Mucosa of stomach (tissue), 1 donor: ENCODE measurements at regions not wholly inside any gene's neighbourhood (a gene's known extent, or its start where the extent isn't known, plus 50 kb on each side); places are given as distances from the start of the nearest gene placed in this dataset.

Source experiments
- H3K27me3 ChIP-seq: one replicate; pipeline ENCODE4 v1.7.0; 2013; ENCODE audit warnings: mild to moderate bottlenecking, low read length; ENCODE audit not compliant: control insufficient read depth, insufficient read depth
- H3K36me3 ChIP-seq: one replicate; pipeline ENCODE4 v1.7.0; 2013; ENCODE audit warnings: low read length; ENCODE audit not compliant: control insufficient read depth, insufficient read depth
- H3K4me1 ChIP-seq: one replicate; pipeline ENCODE4 v1.7.0; 2013; ENCODE audit warnings: mild to moderate bottlenecking, low read length; ENCODE audit not compliant: control insufficient read depth, insufficient read depth
- H3K4me3 ChIP-seq: one replicate; pipeline ENCODE4 v1.7.0; 2013; ENCODE audit warnings: low read length
- H3K9ac ChIP-seq: one replicate; pipeline ENCODE4 v1.7.0; 2013; ENCODE audit warnings: mild to moderate bottlenecking, low read length, moderate library complexity
- H3K9me3 ChIP-seq: one replicate; pipeline ENCODE4 v1.7.0; 2013; ENCODE audit warnings: mild to moderate bottlenecking, low read length, moderate library complexity; ENCODE audit not compliant: control insufficient read depth
- donor health status: Pancreatic carcinoma.

DNA sequence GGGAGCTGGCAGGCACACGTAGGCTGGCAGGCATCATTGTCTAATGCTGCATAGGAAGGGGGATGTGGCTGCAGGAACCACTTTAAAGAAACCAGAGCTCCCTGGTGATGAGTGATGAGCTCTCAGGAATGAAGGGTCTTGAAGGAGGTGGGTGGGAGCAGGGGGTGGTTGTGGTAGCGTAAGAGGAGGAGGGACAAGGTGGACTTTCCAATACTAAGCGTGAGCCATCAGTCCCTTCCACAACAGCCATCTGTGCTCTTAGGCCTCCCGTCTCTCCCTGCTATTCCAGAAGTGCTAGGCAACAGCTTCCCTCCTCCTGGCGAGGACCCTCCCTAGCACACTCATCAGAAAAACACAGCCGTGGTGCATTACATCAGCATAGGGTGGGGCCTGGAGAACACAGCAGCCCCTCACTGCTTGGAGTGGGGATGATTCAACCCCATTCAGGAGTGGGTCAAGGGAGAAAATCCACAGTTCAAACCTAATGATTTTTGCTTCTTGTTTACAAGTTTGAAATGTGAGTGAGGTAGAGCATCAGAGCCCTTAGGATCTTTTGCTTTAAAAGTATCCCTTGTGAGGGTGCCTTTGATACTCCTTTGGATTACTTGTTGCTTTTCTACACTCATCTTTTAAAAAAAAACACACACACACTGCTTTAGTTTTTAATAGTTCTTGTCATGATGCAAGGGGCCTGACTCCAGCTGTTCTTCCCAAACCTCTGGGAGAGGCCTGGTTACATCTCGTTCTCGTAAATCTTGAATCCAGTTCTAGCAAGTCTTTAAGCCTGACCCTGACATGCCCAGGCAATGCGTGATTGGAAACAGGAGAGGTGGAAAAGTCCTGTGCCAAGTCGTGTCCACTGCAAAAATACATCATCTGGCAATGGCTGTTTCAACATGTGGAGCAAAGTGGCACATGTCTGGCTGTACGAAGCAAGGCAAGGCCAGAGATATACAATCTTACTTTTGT, 356.4 kb upstream of the DDHD1 start:
- no peak overlapping the region for H3K9ac ChIP-seq
- H3K9me3 ChIP-seq = no peaks in the 10 kb centered on the region
- no peak overlapping the region for H3K4me3 ChIP-seq
- H3K27me3 ChIP-seq = no peaks in the 10 kb centered on the region
- H3K4me1 ChIP-seq = no peaks in the 10 kb centered on the region
- no peaks in the 10 kb centered on the region for H3K36me3 ChIP-seq

DNA sequence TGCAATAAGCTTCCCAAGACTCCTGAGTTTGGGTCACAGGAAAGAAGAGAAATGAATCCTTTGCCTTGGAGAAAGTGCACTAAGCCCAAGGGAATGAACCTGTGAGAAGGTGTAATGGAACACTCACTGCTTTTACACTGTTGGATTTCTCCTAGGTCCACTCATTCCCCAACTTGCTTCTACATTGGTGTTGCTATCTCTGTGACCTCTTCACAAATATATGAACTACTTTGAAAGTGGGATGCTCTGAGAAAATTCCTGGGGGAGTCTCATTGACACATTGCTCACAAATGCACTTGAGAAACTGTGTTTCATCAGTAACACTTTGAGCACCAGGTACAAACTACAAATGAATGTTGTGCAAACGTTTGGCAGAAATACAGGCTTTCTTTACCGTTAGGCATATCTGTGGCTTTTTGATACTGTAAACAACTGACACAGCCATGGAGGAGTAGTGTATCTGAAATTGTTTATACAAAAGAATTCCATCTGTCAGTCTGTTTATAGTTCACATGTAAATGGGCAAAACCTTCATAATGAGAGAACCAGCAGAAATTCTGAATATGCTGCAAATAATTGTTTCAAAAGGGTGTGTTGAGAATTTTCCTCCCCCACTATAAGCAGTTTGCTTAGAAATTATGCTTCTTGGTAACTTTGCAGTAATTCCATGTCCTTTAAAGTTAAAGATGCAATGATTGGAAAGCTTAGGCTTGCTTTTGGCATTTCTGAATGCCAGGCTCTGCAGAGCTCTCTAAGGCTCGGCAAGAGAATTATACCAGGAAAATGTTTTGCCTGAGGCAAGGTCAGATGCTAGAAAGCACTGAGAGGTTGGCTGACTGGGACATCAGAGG, 348.5 kb upstream of the DDHD1 start:
- H3K9me3 ChIP-seq = no peaks in the 10 kb centered on the region
- no peak overlapping the region for H3K4me3 ChIP-seq
- no peak overlapping the region for H3K9ac ChIP-seq
- H3K36me3 ChIP-seq = no peaks in the 10 kb centered on the region
- H3K27me3 ChIP-seq = no peaks in the 10 kb centered on the region
- no peaks in the 10 kb centered on the region for H3K4me1 ChIP-seq

DNA sequence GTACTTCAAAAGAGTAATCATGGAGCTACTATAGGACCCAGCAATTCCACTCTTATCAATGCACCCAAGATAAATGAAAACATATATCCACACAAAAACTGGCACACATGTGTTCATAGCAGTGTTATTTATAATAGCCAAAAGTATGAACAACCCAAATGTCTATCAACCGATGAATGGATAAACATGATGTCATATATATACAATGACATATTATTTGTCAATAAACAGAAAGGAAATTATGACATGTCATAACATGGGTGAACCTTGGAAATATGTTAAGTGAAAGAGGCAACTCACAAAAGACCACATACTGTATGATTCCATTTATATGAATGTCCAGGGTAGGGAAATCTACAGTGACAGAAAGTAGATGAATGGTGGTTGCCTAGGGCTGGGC, 347.1 kb upstream of the DDHD1 start:
- no peak overlapping the region for H3K9ac ChIP-seq
- H3K9me3 ChIP-seq = no peaks in the 10 kb centered on the region
- no peaks in the 10 kb centered on the region for H3K36me3 ChIP-seq
- H3K4me3 ChIP-seq = no peak overlapping the region
- no peaks in the 10 kb centered on the region for H3K4me1 ChIP-seq
- no peaks in the 10 kb centered on the region for H3K27me3 ChIP-seq

DNA sequence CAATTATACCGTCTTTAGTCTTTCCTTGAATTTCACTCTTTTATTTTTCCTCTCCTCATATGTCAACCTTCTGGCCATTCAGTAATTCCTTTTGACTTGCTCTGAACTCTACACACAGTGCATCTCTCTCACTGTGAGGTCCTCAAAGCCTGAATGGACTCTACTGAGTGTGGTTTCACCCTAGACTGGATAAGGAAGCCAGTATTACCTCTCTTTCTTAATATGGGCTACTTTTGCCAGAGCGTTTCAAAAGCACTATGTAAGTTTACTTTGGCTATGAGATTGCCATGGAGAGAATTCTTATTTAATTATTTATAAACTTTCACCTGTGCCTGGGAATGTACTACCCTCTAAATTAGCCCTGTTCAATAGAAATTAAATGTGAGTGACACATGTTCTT, 343.5 kb upstream of the DDHD1 start:
- no peaks in the 10 kb centered on the region for H3K4me1 ChIP-seq
- no peak overlapping the region for H3K9ac ChIP-seq
- H3K27me3 ChIP-seq = no peaks in the 10 kb centered on the region
- H3K36me3 ChIP-seq = no peaks in the 10 kb centered on the region
- H3K9me3 ChIP-seq = no peaks in the 10 kb centered on the region
- H3K4me3 ChIP-seq = no peak overlapping the region

DNA sequence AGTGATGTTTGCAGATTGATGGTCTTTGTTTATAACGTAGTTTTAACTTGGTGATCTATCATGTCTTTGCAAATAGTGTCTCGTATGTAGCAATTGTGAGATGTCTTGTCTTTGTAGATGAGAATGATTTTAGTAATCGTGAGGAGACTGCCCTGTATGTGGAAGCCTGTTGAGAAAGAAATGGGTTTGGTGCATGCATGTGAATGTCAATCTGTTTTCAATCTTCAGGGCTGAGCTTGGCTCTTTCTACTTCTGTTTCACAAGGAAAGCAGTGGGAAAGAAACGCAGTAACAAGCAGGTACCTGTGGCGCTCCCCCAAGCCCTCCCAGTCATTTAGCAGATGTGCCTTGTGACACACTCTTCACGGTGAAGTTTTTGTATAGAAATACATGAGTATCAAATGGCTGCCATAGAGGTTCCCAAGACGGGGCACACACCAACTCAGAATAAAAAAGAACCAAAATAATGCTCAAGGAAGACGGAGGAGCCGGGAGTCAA, 342.8 kb upstream of the DDHD1 start:
- H3K4me3 ChIP-seq = no peak overlapping the region
- H3K27me3 ChIP-seq = no peaks in the 10 kb centered on the region
- H3K36me3 ChIP-seq = no peaks in the 10 kb centered on the region
- no peaks in the 10 kb centered on the region for H3K4me1 ChIP-seq
- H3K9ac ChIP-seq = no peak overlapping the region
- H3K9me3 ChIP-seq = no peaks in the 10 kb centered on the region

DNA sequence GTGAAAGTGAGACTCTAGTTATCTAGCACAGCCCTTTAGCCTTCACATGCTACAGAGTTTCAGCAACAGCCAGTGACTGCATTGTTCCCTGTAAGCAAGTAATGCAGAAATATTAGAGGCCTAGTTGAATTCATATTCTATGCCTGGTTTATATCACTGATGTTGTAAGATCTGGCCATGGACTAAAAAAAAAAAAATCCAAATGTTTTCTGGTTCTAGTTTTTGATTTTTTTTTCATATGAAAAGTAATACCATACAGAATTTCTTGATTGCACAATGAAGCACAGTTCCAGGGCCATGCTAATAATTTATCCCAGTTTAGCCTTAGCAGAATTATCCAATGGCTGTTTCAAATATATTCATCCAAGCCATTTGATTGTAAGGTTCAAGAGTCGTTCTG, 341.5 kb upstream of the DDHD1 start:
- Histone ChIP-seq H3K9me3 (no peaks in the 10 kb centered on the region), H3K4me3 (no peak overlapping the region), H3K27me3 (no peaks in the 10 kb centered on the region), H3K36me3 (no peaks in the 10 kb centered on the region), H3K9ac (no peak overlapping the region), H3K4me1 (no peaks in the 10 kb centered on the region)

DNA sequence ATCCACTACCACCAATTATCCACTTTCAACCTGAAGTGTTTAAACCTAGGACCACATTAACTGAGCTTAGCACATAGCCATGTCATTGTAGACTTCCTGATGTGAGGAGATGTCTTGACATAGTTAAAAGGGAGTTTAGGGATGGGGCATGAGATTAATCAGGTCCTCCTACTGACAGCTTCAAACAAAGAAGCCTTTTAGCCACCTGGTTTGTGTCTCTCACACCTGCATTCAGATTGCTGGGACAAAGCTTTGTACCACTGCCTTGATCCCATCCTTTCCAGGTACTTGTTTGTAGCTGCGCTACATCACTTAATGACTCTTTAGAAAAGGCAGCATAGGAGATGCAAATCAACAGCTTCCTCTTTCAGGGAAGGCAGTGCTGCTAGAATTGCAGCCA, 340.7 kb upstream of the DDHD1 start:
- H3K4me1 ChIP-seq = no peaks in the 10 kb centered on the region
- H3K36me3 ChIP-seq = no peaks in the 10 kb centered on the region
- H3K4me3 ChIP-seq = no peak overlapping the region
- no peak overlapping the region for H3K9ac ChIP-seq
- no peaks in the 10 kb centered on the region for H3K27me3 ChIP-seq
- no peaks in the 10 kb centered on the region for H3K9me3 ChIP-seq

DNA sequence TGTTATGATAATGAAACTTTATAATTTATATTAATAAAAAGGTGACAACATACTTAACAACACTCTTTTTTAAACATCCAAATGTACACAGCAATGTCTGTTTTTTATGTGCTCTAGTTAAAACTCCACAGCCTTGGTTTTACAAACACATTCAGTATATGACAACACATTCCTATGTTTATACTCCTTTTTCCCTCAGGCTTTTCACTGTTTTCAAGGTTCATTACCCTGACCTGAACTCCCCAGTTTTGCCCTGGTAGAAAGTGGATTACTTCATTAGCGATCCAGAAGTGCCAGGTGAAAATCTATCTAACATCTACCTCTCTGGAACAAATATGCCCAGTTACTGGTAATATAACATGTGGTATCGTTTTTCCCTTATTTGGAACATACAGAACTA, 340.2 kb upstream of the DDHD1 start:
- no peaks in the 10 kb centered on the region for H3K9me3 ChIP-seq
- H3K4me1 ChIP-seq = no peaks in the 10 kb centered on the region
- no peak overlapping the region for H3K9ac ChIP-seq
- H3K36me3 ChIP-seq = no peaks in the 10 kb centered on the region
- no peaks in the 10 kb centered on the region for H3K27me3 ChIP-seq
- no peak overlapping the region for H3K4me3 ChIP-seq

DNA sequence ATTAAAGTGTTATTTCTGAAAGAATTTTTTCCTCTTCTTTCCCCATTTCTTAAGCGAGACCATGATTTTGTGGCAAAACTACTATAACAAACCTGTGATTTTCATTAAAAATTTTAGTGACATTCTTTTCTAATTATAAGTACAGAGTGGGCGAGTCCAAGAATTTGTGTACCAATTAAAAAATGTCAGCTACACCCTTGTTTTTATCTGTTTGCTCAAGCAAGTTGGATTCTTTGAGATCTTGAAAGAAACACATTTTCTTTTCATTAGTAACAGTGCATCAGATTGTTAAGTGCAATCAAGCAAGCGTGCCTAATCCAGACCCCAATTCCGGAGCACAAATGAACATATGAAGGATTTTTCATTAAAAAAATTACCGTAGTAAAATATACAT, 338.8 kb upstream of the DDHD1 start:
- no peaks in the 10 kb centered on the region for H3K27me3 ChIP-seq
- no peak overlapping the region for H3K9ac ChIP-seq
- no peaks in the 10 kb centered on the region for H3K36me3 ChIP-seq
- H3K4me3 ChIP-seq = no peak overlapping the region
- H3K4me1 ChIP-seq = no peaks in the 10 kb centered on the region
- H3K9me3 ChIP-seq = no peaks in the 10 kb centered on the region

DNA sequence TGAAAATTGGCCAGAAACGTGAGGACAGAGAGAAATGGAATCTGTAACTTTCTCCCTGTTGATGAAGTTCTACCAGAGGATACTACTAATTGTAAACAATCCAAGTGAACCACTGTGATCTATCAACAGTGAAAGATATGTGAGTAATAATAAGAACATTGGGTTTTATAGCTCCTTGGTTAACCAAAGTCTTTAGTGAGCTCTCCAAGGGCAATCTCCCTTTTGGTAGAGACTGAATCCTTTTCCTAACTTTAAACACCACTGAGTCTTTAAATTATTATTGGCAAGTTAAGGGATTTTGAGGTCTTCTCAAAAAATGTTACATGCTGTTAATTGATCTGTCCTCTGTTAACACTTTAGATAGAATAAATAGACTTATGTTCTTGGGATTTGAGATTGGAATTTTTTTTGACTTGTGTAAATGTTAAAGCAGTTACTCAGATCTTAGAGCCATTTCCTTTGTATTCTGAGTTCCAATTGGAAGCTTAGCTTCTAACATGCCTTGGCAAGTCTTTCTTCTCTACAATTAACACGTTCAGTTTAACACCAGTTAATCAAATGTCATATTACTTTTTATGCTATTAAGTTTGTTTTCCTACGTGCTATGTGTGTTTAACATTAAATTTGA, 338.2 kb upstream of the DDHD1 start:
- H3K9me3 ChIP-seq = no peaks in the 10 kb centered on the region
- no peaks in the 10 kb centered on the region for H3K27me3 ChIP-seq
- no peaks in the 10 kb centered on the region for H3K4me1 ChIP-seq
- no peaks in the 10 kb centered on the region for H3K36me3 ChIP-seq
- no peak overlapping the region for H3K4me3 ChIP-seq
- no peak overlapping the region for H3K9ac ChIP-seq

DNA sequence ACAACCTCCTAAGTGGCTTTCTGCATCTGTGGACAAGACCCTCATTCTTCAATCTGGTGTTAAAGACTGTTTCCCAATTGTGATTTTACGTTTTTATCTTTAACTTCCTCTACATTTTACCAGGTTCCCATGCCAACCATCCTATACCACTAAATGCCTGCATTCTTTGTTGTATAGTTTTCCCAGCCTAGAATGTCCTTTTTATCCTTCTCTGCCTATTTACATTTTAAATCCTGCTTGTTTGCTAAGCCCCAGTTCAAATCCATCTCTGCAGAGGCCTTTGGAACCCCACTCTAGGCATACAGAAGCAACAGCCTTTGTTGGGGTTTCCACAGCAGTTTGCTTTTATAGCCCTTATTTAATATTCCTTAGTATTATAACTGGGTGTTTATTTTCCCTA, 325.1 kb upstream of the DDHD1 start:
- Histone ChIP-seq H3K9me3 (no peaks in the 10 kb centered on the region), H3K4me3 (no peak overlapping the region), H3K36me3 (no peaks in the 10 kb centered on the region), H3K4me1 (no peaks in the 10 kb centered on the region), H3K27me3 (no peaks in the 10 kb centered on the region), H3K9ac (no peak overlapping the region)

DNA sequence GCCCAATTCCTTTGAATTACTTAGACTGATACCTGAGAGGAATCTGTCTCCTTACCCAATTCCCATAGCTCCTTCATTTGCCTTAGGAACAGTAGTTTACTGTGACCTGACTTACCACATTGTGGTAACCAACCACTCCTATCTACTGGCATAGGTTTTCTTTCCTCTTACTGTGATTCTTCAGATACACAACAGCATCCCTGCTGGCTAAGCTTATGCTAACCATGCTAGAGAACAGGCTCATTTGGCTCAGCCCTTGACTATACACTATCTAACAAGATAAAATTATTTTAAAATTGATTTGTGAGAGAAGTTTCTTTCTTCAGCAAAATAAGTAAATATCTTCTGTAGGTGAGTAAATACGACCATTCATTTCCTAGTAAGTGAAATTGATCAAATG, 320.4 kb upstream of the DDHD1 start:
- Histone ChIP-seq H3K36me3 (no peaks in the 10 kb centered on the region), H3K9me3 (no peaks in the 10 kb centered on the region), H3K4me3 (no peak overlapping the region), H3K4me1 (no peaks in the 10 kb centered on the region), H3K9ac (no peak overlapping the region), H3K27me3 (no peaks in the 10 kb centered on the region)
